T-helper 1 cell (primary cell): ENCODE measurements at regions not wholly inside any gene's neighbourhood (a gene's known extent, or its start where the extent isn't known, plus 50 kb on each side); places are given as distances from the start of the nearest gene placed in this dataset.

ENCODE experiments used
- DNase-seq, 5 donors: peaks; one replicate each; pipeline ENCODE4 v3.0.0-alpha.2; 2012 to 2020

- no peak for DNase-seq
These were observed 785.2 kb downstream of the NR2F2 start for GRCh38 chr15:97115761-97116070.

- DNase-seq = no peak
These were observed 794.3 kb downstream of the NR2F2 start for GRCh38 chr15:97124790-97125189.

GRCh38 chr15:97126553-97127233 is 796.2 kb downstream of the NR2F2 start:
- no peak for DNase-seq

- DNase-seq = no peak
These were observed 799.2 kb downstream of the NR2F2 start for GRCh38 chr15:97129674-97130073.

- no peak for DNase-seq
These were observed 809.7 kb downstream of the NR2F2 start for GRCh38 chr15:97140216-97140615.

GRCh38 chr15:97141360-97141759 is 810.9 kb downstream of the NR2F2 start:
- no peak for DNase-seq

- no peak for DNase-seq
These were observed 811.4 kb downstream of the NR2F2 start for GRCh38 chr15:97141871-97142270.

GRCh38 chr15:97143592-97144376 is 813.3 kb downstream of the NR2F2 start:
- no peak for DNase-seq

- no peak for DNase-seq
These were observed 813.8 kb downstream of the NR2F2 start for GRCh38 chr15:97144377-97144711.

- no peak for DNase-seq
These were observed 813.3 kb upstream of the ARRDC4 start for GRCh38 chr15:97146929-97147870.

GRCh38 chr15:97153356-97153965 is 807.0 kb upstream of the ARRDC4 start:
- DNase-seq = no peak

- no peak for DNase-seq
These were observed 803.7 kb upstream of the ARRDC4 start for GRCh38 chr15:97156739-97157265.

- DNase-seq = no peak
These were observed 797.6 kb upstream of the ARRDC4 start for GRCh38 chr15:97162805-97163495.

GRCh38 chr15:97165205-97165604 is 795.3 kb upstream of the ARRDC4 start:
- DNase-seq = no peak

- DNase-seq = no peak
These were observed 791.6 kb upstream of the ARRDC4 start for GRCh38 chr15:97168704-97169475.

- no peak for DNase-seq
These were observed 788.9 kb upstream of the ARRDC4 start for GRCh38 chr15:97171556-97171955.

GRCh38 chr15:97174886-97175540 is 785.5 kb upstream of the ARRDC4 start:
- no peak for DNase-seq

- DNase-seq = no peak
These were observed 783.3 kb upstream of the ARRDC4 start for GRCh38 chr15:97177151-97177577.

GRCh38 chr15:97182581-97182980 is 777.9 kb upstream of the ARRDC4 start:
- no peak for DNase-seq

- no peak for DNase-seq
These were observed 771.2 kb upstream of the ARRDC4 start for GRCh38 chr15:97189162-97189780.
